Left kidney (tissue), 1 donor: ENCODE measurements at regions not wholly inside any gene's neighbourhood (a gene's known extent, or its start where the extent isn't known, plus 50 kb on each side); places are given as distances from the start of the nearest gene placed in this dataset.

ENCODE experiments used
- DNase-seq: peaks from one replicate; pipeline ENCODE4 v3.0.0-alpha.2; 2013

DNA sequence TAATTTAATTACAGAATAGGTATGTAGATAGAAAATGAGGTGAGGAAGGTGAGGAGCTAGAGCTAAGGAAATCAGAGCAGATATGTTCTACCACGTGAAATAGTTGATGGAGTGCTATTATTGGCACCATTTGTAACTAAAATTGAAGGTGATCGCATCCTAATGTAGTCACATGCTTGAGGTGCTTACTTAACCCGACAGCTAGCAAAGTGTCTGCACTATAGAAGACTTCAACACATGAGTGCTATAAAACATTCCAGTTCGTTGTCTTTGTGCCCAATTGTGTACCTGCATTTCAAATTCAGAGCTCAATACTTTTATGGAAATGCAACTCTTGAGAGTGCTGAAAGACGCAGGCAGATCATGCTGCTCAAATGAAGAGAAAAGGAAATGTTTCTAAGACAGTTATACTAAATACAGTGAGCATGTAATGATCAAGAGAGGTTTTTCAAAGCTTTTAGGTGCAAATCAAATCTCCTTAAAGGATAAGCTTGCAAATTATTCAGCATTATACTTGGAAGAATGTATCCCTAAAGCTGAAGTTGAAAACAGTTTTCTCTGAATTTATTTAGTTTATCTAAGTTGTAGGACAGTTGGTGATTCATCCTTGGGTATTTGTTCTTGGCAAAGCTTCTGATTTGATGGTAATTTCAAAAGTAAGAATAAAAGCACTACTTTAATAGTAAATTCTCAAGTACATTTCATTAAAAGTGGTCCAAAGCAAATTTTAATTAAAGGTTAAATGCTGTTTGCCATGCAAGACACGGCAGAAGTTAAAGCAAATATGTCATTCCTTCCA, 223.9 kb upstream of the EPHA5 start:
- no peak for DNase-seq

DNA sequence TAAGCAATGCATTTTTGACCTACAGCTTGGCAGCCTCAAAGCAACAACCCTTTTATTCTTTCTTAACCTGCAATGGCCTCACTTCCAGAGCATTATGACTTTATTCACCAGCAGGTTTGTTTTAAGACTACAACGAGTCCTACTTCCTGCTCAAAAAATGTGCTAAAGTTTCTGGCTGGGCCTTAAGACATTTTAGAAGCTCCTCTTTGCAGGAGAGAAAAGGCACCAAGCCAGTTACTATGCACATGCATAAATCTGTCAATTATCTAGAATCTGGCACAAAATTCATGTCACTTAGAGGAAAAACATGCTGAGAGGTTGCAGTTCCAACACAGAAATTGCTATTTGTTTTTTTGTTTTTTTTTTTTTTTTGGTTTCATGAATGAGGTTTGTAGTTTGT, 223.0 kb upstream of the EPHA5 start:
- DNase-seq: no peak

DNA sequence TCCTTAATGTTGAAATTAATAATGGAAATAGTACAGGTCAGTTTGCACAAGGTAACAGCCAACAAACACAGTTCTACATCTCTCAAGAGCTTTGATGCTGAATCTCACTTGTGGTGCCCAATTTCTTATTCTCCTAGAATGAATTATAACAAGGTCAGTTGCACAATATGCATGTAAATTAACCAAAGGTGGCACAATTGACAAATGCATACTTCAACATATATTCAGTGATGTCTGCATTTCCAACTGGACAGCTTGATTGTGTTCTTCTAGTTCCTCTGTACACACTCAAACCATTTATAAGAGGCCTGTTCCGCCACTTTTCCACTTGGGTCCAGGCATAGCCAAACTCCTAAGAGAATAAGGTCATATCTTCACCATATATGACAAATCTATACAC, 210.3 kb upstream of the EPHA5 start:
- DNase-seq: no peak

DNA sequence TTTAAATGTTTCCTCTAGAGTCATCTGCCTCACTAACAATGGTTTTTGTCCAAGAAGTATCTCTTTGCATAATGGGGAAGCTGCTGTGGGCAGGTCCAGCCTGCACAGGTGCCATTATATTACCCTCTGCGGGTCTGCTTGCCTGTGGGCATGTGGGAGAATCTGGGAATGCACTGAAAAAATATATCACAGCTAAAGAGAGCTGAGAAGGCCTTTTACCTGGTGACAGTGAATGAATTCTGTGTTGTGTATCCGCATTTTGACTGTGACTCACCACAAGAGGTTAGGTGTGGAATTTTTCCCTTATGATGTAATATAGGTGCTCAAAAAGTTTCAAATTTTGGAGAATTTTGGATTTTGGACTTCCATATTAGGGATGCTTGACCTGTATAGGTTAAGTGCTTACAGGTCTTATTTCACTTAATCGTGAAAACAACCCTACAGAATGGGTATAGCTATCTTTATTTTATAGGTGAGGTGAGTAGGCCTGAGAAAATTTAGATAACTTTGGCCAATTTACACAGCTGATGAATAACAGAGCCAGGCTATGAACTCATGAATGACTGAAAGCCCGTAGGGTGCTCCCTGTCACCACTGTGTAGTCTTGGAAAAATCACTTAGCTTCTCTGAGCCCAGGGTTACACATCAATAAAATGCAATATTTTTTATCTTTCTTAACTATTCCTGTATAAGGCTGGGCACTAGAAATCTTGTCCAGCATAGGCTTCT, 198.0 kb upstream of the EPHA5 start:
- no peak for DNase-seq

DNA sequence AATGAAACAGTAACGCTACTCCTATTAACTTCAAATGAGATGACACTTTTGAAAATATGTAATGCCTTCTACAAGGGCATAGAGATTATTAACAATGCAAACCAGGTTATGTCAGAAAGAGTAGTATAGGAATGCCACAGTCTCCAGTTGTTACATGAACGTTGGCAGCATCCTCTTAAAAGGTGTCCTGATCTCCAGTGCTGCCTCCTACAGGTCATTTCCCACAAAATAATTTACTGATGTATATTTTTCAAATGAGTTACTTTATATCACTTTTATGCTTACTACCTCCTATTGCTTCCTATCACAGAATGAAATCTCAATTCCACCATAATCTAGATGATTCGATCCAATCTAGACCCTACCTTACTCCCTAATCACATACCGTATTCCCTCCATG, 195.2 kb upstream of the EPHA5 start:
- DNase-seq: no peak

DNA sequence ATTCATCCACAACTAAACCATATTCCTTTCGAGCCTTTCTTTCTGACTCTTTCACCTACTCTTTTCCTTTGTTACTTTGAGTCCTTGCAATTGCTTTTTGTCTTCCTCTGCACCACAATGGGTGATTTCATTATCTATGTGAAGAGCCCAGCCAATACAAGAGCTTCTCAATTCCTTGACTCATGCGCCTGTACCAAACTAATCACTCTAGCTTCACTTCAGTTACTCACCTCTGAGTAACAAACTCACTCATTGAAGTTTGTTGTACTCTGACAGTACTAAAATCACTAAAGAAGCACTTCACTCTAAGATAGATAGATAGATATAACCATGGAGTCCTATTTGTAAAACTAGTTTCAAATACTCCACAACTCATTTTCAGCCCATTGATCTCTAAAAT, 191.7 kb upstream of the EPHA5 start:
- DNase-seq: no peak

DNA sequence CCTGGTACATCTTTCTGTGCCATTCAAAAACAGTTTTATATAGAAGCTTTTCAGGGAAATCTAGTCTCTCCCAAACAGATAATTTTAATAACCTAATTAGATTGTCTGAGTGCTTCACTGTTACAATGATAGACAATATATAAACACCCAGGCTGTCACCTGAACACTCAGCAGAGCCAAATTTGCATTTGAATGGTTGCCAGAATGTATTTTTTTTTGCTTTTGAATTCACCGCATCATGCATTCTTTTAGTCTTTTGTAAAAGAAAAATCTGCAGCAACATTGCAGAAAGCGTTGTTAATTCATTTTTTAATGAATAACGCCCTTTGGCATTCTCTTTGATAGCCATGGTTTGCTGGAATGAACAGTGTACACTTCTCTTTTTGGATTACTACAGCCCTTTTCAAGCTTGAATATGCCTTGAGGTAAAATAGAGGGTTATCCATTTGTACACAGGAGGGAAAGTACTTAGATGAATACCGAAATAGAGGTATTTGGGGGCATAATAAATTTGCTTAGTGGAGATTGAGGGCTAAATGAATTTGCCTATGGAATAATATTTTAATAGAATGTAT, 175.0 kb upstream of the EPHA5 start:
- no peak for DNase-seq

DNA sequence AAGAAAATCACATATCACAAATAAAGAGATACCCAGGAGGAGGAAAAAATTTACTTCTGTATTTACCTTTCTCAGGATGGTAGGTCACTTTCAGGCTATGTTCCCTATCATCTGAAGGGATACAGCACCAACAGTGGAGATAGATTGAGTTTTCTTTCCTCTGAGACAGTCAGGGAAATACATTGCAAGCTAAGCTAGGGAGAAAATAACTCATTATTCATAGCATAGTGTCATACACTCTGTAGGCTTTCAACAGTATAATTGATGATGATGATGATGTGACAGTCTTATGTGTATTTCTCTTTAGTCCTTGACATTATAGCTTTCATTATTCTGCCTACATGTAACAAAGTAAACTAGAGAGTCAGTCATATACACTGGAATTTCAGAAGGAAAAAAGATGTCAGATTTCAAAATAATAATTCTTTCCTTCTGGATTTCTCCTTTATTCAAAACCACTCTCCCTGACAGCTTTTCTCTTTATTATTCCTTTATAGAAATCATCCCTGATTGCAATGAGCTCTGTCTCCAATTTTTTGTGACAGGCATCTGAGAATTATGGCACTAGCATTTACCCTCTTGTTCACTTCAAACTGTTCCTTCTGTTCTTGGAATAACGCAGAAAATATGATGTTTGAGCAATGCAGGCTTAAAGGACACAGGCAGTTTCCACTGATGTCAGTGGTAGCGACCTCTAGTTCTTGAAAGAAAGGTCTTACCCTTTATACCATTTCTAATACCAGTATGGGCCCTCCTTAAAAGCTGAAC, 169.1 kb upstream of the EPHA5 start:
- no peak for DNase-seq

DNA sequence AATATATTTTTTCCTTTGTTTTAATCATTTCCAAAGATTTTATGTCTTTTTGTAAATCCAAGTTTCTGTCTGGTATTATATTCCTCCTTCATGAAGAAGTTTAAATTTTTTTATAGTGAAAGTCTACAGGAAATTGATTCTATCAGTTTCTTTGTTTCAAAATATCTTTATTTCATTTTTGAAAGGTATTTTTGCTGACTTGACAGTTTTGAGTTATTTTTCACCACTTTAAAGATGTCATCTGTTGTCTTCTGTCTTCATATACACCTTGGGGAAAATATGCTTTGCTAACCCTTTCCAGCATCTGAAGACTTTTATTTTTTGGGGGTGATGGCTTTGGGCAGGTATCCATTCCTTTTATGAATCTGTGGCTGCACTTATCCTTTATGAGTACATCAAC, 164.4 kb upstream of the EPHA5 start:
- DNase-seq: no peak

DNA sequence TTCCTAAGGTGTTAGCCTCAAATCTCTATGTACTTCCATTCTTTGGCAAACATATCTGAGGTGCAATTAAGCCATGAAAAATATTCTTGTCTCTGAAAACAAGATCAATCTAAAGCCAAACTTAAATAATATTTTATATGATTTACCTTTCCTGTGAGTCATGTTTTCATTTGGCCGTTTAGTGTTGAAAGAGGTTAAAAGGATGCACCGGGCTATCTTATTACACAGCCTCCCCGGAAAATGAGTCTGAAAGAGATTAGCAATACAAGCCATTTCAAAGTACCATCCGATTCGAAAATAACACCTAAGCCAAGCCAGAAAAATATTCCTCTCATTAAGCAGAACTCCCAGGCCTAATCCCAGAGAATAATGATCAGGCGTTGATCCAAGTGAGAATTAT, 161.5 kb upstream of the EPHA5 start:
- DNase-seq: no peak

DNA sequence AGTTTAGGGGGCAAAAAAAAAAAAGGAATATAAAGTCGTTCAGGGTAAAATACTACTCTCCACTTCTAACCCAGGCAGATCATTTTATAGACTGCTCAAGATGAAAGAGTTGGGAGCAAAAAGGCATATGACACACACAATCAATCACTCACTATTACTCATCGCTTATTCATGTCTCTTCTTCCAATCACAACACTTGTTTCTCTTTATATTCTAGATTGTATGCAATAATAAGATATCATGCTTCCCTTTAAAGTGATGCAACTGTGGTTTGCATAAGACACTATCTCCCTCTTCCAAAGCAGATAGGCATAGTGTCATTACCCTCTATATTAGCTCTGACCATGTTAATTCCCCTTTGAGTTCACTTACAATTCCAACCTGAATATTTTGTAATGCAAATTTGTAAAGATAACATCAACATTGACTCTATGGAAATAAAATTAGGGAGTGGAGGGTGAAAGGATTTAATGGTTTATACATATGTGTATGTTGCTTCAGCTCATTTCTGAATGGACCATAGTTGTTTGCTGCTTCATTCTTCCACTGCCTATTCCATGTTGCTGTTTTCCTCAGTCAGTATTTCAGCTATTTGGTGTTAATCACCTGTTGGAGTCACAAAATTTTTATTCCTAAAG, 154.9 kb upstream of the EPHA5 start:
- no peak for DNase-seq

DNA sequence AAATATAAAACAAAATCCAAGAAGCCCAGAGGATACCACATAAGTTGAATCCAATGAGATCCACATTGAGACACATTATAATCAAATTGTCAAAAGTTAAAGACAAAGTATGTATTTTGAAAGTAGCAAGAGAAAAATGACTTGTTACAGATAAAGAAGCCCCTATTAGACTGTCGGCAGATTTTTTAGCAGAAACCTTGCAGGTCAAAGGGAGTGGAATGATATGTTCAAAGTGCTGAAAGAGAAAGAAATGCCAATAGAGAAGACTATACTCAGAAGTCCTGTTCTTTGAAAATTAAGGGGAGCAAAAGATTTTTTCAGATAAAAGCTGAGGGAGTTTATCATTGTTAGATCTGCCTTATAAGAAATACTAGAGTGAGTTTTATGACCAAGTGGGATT, 148.9 kb upstream of the EPHA5 start:
- DNase-seq: no peak

DNA sequence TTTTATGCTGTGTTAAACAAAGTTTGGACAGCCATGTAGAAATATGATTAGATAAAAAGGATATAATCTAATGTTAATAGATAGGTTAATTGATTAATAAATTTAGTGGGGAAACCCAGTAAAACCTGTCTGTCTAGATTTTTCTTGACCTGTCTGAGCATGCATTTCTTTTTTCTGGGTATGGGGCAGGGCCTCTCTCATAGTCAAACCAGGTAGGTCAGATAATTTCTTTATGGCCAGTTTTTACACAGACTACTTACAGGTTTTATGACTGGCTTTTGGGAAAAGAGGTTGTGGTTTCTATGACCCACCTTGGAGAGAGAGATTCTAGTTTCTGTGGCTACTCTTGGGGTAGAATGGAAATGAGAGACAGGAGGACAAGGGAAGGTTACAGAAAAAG, 135.6 kb upstream of the EPHA5 start:
- DNase-seq: no peak

DNA sequence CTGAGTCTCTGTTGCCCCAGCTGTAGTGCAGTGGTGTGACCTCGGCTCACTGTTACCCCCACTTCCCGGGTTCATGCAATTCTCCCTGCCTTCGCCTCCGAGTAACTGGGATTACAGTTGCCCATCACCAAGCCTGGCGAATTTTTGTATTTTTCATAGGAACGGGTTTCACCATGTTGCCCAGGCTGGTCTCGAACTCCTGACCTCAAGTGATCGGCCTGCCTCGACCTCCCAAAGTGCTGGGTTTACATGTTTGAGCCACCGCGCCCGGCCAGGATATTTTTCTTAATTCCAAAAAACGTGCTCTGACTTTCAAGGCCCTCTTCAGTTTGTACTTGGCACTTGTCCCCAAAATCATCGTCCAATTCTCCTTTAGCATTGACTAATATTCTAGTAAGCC, 129.2 kb upstream of the EPHA5 start:
- no peak for DNase-seq

DNA sequence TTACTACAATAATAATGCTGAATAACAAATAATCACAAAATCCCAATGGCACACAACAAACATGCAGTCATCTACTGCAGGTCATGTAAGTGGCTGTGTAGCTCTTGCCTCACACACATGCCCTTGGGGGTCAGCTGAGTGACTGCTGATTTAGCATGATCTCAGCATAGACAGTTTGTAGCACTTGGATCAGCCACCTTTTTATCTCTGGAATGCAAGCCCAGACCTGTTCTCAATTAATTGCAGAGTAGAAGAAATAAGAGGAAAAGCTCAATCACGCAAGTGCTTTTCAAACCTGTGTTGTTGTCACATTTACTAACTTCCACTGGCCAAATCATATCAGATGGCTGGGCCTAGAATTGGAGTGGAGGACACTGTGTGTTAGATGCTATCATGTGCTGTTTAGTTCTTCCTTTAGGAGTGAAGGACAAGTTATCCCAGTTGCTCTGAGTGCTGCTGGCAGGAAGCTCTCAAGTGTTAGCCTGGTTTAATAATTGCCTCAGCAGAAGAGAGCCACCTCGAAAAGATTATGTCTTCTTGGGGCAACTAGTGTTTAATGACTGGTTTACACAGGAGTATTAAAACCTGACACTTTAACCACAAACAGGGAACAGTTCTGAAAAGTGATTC, 128.3 kb upstream of the EPHA5 start:
- no peak for DNase-seq

DNA sequence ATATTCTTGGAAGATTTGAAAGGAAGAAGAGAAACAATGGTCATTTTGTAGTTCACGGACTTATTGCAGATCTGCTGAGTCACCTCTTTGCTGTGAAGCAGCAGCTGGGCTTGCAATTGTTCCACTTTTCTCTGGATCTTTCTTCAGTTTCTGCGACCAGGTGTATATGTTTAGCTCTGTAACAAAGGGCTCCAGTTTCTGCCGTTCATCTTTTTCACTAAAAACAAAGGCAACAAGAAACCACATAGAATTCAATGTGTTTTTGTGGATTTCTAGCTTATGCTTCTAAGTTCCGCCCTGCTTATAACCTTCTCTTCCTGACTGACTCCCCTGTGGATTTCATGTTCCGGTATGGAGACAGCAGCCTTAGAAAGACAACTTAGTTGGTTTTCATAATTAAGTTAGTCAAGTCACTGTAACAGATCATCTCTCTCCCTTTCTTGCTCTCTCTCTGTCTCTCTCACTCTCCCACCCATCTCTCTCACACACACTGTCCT, 121.6 kb upstream of the EPHA5 start:
- DNase-seq: no peak

DNA sequence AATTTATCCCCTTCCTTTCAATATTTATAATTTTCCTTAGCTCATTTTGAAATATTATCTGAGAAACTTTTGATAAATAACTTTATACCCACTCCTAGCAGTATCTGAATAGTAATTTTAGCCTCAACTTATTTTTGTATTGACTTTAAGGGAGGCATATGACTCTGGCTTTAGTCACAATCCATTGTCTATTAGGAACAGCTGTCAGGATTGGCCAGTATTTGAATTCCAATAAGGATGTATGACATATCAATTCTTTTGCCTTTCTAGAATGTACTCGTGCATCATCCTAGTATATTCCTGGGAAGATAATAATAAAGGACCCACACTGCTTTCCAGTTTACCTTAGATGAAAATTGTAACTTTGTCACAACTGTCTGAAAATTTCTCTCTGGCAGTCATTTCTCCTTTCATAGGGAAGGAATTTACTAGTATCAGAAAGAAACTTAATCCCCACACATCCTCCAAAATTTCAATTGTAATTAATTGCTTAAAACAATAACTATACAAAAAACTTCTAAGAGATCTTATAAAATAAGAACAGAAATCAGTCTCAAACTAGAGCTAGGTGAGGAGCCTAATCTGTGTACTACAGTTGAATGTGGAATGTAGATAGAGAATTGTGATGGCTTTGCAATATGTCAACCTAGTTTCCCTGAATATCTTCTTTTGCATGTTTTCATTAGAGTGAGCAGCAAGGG, 121.0 kb upstream of the EPHA5 start:
- DNase-seq: no peak

DNA sequence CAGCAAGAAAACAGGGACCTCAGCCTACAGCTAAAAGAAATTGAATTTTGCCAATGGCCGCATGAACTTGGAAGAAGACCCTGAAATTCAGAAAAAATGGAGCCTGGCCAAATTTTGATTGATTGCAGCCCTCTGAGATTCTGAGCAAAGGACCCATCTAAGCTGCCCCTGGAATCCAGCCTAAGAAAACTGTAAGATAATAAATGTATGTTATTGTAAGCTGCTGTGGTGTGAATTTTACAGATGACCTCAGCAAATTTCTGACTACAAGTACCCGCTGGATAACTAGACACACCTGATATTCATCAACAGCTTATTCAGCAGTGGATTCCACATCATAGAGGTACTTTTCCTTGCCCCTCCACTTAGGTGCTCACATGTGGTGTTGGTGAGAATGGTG, 119.5 kb upstream of the EPHA5 start:
- DNase-seq: no peak

DNA sequence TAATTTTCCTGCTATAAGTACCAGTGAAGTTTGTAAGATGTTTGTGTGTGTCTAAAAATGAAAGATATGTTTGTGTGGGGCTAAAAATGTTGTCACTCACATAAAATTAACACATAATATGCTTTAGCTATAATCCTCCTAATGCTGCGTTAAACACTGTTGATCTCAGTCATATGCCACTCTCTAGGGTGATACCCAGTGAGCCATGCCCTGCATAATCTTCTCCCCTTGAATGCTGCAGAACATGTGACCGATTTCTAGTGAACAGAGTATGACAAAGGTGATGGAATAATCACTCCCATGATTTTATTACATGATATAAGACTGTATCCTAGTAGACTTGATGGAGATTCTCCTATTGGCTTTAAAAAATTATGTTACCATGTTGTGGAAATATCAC, 119.1 kb upstream of the EPHA5 start:
- no peak for DNase-seq

DNA sequence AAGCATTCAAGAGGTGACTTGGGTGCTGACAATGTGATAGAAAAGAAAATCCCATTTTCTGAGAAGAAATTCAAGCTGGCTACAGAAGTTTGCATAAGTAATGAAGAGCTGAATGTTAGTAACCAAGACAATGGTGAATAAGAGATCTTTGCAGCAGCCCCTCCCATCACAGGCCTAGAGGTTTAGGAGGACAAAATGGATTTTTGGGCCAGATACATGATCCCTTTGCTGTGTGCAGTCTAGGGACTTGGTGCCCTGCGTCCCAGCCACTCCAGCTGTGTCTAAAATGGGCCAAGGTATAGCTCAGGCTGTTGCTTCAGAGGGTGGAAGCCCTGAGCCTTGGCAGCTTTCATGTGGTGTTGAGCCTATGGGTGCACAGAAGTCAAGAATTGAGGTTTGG, 107.0 kb upstream of the EPHA5 start:
- no peak for DNase-seq

DNA sequence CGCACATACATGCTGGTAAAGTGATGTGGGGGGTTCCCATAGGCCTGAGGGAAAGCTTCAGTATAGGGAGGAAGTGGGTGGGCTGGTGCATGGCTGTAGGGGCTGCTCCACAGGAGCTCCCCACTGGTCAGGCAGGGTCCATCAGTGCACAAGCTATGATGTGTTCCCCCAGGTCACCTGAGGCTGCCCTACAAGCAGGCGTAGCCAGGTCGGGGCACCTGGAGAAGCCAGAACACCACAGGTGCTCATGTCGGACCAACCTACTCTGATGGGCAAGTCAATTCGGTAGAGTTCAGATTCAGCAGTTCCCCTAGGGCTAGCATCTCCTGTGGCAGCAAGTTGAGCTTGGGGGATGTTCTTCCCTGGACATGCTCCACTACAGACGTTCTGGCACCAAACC, 103.3 kb upstream of the EPHA5 start:
- DNase-seq: no peak
